Bronchial epithelial cell (primary cell): ENCODE measurements at regions not wholly inside any gene's neighbourhood (a gene's known extent, or its start where the extent isn't known, plus 50 kb on each side); places are given as distances from the start of the nearest gene placed in this dataset.

Experiments
- DNase-seq: peaks from one replicate; pipeline ENCODE4 v3.0.0-alpha.2; 2010; ENCODE audit warnings: low read depth
- FAIRE-seq: peaks from 2 replicates; lab custom pipeline; 2011; peaks lifted over from hg19 to GRCh38; lab: Jason Lieb, UNC
- H3K27me3 ChIP-seq: 2 replicates; pipeline ENCODE4 v1.5.1; 2011; ENCODE audit warnings: low read length; ENCODE audit not compliant: control insufficient read depth, insufficient read depth
- H3K36me3 ChIP-seq: 2 replicates; pipeline ENCODE4 v1.5.1; 2011; ENCODE audit warnings: low read length; ENCODE audit not compliant: control insufficient read depth, insufficient read depth
- H3K4me3 ChIP-seq: 2 replicates; pipeline ENCODE4 v1.5.1; 2011; ENCODE audit warnings: mild to moderate bottlenecking, low read depth, low read length, control low read depth
- TF ChIP-seq, protein P1 (sequence below): IDR thresholded peaks from 2 replicates; pipeline ENCODE4 v1.5.1; 2011; ENCODE audit warnings: mild to moderate bottlenecking, moderate library complexity, low read length, control low read depth, inconsistent platforms; ENCODE audit not compliant: insufficient read depth, severe bottlenecking

DNA sequence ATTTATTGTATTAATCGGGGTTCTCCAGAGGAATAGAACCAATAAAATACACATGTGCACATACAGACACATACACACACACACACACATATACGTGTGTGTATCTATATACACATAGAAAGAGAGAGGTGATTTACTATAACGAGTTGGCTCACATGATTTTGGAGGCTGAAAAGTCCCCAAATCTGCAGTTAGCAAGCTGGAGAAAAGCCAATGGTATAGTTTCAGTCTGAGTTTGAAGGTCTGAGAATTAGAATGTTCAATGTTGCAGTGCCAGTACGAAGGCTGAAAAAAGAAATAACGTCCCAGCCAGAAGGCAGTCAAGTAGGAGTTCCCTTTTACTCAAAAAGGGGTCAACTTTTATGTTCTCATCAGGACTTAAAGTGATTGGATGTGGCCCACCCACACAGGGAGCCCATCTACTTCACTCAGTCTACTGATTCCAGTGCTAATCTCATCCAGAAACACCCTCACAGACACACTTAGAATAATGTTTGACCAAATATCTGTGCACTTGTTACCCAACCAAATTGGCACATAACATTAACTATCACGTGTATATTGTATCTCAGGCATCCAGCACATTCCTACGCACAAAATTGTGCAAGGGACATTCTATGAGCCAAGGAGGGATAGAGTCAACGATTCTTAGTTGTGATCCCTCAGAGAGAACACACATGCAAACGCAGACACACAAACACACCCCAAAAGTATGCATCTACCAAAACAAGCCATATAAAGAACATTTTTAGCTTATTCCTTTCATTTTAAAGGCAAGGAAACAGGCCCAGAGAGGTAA is 195.5 kb upstream of the DUSP10 start:
- FAIRE-seq, result peak; percentile 72
- no peak for DNase-seq
- Histone ChIP-seq H3K36me3 (no peaks in the 10 kb centered on the region), H3K4me3 (no peak overlapping the region), H3K27me3 (no peaks in the 10 kb centered on the region)
- TF ChIP-seq, protein P1, sequence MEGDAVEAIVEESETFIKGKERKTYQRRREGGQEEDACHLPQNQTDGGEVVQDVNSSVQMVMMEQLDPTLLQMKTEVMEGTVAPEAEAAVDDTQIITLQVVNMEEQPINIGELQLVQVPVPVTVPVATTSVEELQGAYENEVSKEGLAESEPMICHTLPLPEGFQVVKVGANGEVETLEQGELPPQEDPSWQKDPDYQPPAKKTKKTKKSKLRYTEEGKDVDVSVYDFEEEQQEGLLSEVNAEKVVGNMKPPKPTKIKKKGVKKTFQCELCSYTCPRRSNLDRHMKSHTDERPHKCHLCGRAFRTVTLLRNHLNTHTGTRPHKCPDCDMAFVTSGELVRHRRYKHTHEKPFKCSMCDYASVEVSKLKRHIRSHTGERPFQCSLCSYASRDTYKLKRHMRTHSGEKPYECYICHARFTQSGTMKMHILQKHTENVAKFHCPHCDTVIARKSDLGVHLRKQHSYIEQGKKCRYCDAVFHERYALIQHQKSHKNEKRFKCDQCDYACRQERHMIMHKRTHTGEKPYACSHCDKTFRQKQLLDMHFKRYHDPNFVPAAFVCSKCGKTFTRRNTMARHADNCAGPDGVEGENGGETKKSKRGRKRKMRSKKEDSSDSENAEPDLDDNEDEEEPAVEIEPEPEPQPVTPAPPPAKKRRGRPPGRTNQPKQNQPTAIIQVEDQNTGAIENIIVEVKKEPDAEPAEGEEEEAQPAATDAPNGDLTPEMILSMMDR, result no peak

DNA sequence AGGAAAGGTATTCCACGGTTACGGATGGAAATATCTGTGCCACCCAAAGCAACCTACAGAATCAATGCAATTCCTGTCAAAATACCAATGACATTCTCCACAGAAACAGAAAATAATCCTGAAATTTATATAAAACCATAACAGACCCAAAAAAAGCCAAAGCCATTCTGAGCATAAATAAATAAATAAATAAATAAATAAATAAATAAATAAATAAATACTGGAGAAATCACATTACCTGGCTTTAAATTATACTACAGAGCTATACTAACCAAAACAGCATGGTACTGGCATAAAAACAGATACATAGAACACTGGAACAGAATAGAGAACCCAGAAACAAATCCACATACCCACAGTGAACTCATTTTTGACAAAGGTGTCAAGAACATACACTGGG is 191.9 kb upstream of the DUSP10 start:
- TF ChIP-seq, protein P1, result no peak
- FAIRE-seq, result no peak
- DNase-seq, result no peak
- H3K36me3 ChIP-seq, result no peaks in the 10 kb centered on the region
- no peak overlapping the region for H3K4me3 ChIP-seq
- no peaks in the 10 kb centered on the region for H3K27me3 ChIP-seq

DNA sequence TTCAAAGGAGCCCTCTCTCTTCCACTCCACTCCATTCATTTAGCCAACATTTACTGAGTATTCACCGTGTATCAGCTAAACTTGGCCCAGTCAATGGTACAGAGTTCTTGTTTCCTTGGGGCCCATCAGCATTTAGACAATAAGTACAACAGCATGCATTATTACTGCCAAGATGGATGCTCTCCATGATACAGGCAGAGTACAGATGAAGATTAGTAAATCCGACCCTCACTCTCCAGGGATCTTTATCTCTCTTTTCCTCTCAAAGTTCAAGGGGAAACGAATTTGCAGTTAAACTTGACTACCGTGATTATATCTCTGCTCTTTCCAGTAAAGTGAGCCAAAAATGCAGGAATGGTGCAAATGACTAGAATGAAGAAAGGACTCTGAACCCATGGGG is 184.6 kb upstream of the DUSP10 start:
- Histone ChIP-seq H3K36me3 (no peaks in the 10 kb centered on the region), H3K4me3 (no peak overlapping the region), H3K27me3 (no peaks in the 10 kb centered on the region)
- DNase-seq, result no peak
- FAIRE-seq, result no peak
- TF ChIP-seq, protein P1, result no peak

DNA sequence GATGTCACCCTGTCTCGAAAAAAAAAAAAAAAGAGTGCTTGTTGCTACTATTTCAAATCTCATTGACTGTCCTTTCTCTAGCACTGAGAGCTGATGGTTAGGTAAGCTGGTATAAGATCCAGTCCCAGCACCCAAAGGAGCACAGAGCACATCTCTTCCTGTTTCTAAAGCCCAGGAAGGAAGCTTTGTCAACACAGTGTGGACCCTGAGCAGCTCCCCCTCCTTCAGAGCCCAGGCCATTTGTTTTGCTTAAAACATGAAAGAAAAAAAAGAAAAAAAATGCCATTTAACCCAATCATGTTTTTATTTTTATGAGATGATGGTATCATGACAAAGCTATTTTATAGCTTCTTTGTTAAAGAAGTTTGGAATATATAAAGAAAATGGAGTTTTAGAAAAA is 184.1 kb upstream of the DUSP10 start:
- Histone ChIP-seq H3K36me3 (no peaks in the 10 kb centered on the region), H3K27me3 (no peaks in the 10 kb centered on the region), H3K4me3 (no peak overlapping the region)
- FAIRE-seq (no peak), DNase-seq (no peak)
- TF ChIP-seq, protein P1, result no peak

DNA sequence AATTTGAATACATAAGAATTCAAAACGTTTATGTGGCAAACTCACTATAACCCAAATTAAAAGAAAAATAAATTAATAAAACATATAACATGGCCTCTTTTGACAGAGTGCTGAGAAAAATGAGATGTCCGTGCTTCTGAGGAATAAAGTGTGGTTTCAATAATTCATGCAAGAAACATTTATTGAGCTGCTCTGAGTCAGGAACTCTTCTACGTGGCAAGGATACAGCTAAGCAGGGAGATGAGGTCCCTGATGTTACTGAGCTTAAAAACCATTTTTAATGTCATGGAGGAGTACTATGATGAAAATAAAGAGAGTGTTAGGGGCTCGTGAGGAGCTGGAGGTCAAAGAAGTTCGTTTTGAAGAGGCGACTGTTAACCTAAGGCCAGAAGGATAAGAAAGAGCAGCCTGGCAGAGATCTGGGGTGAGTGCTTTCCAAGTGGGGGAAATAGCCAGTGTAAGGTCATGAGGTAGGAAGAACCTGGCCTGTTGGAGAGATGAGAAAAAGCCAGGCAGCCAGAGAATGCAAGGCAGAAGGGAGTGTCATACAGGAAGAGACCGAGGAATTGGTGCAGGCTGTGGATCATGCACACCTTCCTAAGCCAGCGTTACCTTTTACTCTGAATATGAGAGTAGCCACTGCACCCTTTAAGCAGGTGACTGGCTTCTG is 182.2 kb upstream of the DUSP10 start:
- TF ChIP-seq, protein P1, result no peak
- no peak overlapping the region for H3K4me3 ChIP-seq
- FAIRE-seq, result peak; percentile 66

More for the DNA sequence above, 182.2 kb upstream of the DUSP10 start:
- H3K27me3 ChIP-seq, result no peaks in the 10 kb centered on the region
- H3K36me3 ChIP-seq, result no peaks in the 10 kb centered on the region
- no peak for DNase-seq
